ENCODE measurements at regions not wholly inside any gene's neighbourhood (a gene's known extent, or its start where the extent isn't known, plus 50 kb on each side); places are given as distances from the start of the nearest gene placed in this dataset.

- TF ChIP-seq EP300 (IDR thresholded peaks at IDR 0.05) (no peak), CTCF (IDR thresholded peaks at IDR 0.05) (no peak), POLR2A (IDR thresholded peaks at IDR 0.05) (no peak), POLR2AphosphoS5 (IDR thresholded peaks at IDR 0.05) (no peak)
- DNase-seq (no peak), ATAC-seq (ENCODE audit: low FRiP score in 2 of 2) (no peak)
- no peaks in the 10 kb centered on the region for H3K27me3 ChIP-seq
- H3K36me3 ChIP-seq: no peaks in the 10 kb centered on the region
- H3K27ac ChIP-seq: no peak overlapping the region
- no peaks in the 10 kb centered on the region for H3K4me1 ChIP-seq
- 77 to 82% methylated on average over 3 of the region's 3 CpGs for WGBS, 2 donors
- H3K9me3 ChIP-seq: no peaks in the 10 kb centered on the region
- no peak overlapping the region for H3K4me3 ChIP-seq
Measured at GRCh38 chr18:40004246-40004645, 1950.8 kb upstream of the PIK3C3 start.

GRCh38 chr18:39998317-39998716 lies 1956.7 kb upstream of the PIK3C3 start:
- Histone ChIP-seq H3K27me3 (no peaks in the 10 kb centered on the region), H3K4me3 (no peak overlapping the region), H3K36me3 (no peaks in the 10 kb centered on the region), H3K27ac (no peak overlapping the region), H3K4me1 (no peaks in the 10 kb centered on the region), H3K9me3 (no peaks in the 10 kb centered on the region)
- DNase-seq (no peak), ATAC-seq (ENCODE audit: low FRiP score in 2 of 2) (no peak)
- WGBS, 2 donors: 94% methylated on average over 6 of the region's 6 CpGs
- TF ChIP-seq POLR2AphosphoS5 (IDR thresholded peaks at IDR 0.05): no peak
- TF ChIP-seq EP300 (IDR thresholded peaks at IDR 0.05): no peak
- no peak for TF ChIP-seq CTCF (IDR thresholded peaks at IDR 0.05)
- TF ChIP-seq POLR2A (IDR thresholded peaks at IDR 0.05): no peak

- 93% methylated on average over 2 of the region's 2 CpGs for WGBS, 2 donors
- no peaks in the 10 kb centered on the region for H3K27me3 ChIP-seq
- TF ChIP-seq POLR2AphosphoS5 (IDR thresholded peaks at IDR 0.05): no peak
- TF ChIP-seq POLR2A (IDR thresholded peaks at IDR 0.05): no peak
- TF ChIP-seq CTCF (IDR thresholded peaks at IDR 0.05): no peak
- TF ChIP-seq EP300 (IDR thresholded peaks at IDR 0.05): no peak
Measured at GRCh38 chr18:39994498-39994897, 1960.5 kb upstream of the PIK3C3 start.

GRCh38 chr18:39991696-39992265 lies 1963.3 kb upstream of the PIK3C3 start:
- H3K4me3 ChIP-seq: no peak overlapping the region
- H3K4me1 ChIP-seq: no peaks in the 10 kb centered on the region
- WGBS, 2 donors: 73 to 75% methylated on average over 6 of the region's 6 CpGs
- no peak overlapping the region for H3K27ac ChIP-seq
- DNase-seq (no peak), ATAC-seq (ENCODE audit: low FRiP score in 2 of 2) (no peak)
- TF ChIP-seq CTCF (IDR thresholded peaks at IDR 0.05) (no peak), POLR2A (IDR thresholded peaks at IDR 0.05) (no peak), POLR2AphosphoS5 (IDR thresholded peaks at IDR 0.05) (no peak), EP300 (IDR thresholded peaks at IDR 0.05) (no peak)
- H3K27me3 ChIP-seq: no peaks in the 10 kb centered on the region
- H3K36me3 ChIP-seq: no peaks in the 10 kb centered on the region
- H3K9me3 ChIP-seq: no peaks in the 10 kb centered on the region

More at GRCh38 chr18:39994498-39994897, 1960.5 kb upstream of the PIK3C3 start:
- Histone ChIP-seq H3K9me3 (no peaks in the 10 kb centered on the region), H3K4me1 (no peaks in the 10 kb centered on the region), H3K36me3 (no peaks in the 10 kb centered on the region), H3K27ac (no peak overlapping the region), H3K4me3 (no peak overlapping the region)
- ATAC-seq (ENCODE audit: low FRiP score in 2 of 2) (no peak), DNase-seq (no peak)

- ATAC-seq (ENCODE audit: low FRiP score in 2 of 2) (no peak), DNase-seq (no peak)
- Histone ChIP-seq H3K9me3 (no peaks in the 10 kb centered on the region), H3K27me3 (no peaks in the 10 kb centered on the region), H3K4me1 (no peaks in the 10 kb centered on the region), H3K36me3 (no peaks in the 10 kb centered on the region), H3K4me3 (no peak overlapping the region), H3K27ac (no peak overlapping the region)
- TF ChIP-seq EP300 (IDR thresholded peaks at IDR 0.05): no peak
- no peak for TF ChIP-seq POLR2A (IDR thresholded peaks at IDR 0.05)
- TF ChIP-seq CTCF (IDR thresholded peaks at IDR 0.05): no peak
- no peak for TF ChIP-seq POLR2AphosphoS5 (IDR thresholded peaks at IDR 0.05)
Measured at GRCh38 chr18:39990540-39990939, 1964.5 kb upstream of the PIK3C3 start.
